NCI-H524 (cell line): ENCODE measurements at regions not wholly inside any gene's neighbourhood (a gene's known extent, or its start where the extent isn't known, plus 50 kb on each side); places are given as distances from the start of the nearest gene placed in this dataset.
A peak's percentile ranks its signal among the peaks of the same experiment; 100 is the strongest.
"Not testable (repeated sequence)": the region's sequence is repeated elsewhere in the genome, so short reads cannot be mapped to it uniquely, and the experiment has no call there.

Experiments
- DNase-seq, 2 experiments: peaks; one replicate each; lab custom pipeline; 2025; lab: John Stamatoyannopoulos, UW

DNA sequence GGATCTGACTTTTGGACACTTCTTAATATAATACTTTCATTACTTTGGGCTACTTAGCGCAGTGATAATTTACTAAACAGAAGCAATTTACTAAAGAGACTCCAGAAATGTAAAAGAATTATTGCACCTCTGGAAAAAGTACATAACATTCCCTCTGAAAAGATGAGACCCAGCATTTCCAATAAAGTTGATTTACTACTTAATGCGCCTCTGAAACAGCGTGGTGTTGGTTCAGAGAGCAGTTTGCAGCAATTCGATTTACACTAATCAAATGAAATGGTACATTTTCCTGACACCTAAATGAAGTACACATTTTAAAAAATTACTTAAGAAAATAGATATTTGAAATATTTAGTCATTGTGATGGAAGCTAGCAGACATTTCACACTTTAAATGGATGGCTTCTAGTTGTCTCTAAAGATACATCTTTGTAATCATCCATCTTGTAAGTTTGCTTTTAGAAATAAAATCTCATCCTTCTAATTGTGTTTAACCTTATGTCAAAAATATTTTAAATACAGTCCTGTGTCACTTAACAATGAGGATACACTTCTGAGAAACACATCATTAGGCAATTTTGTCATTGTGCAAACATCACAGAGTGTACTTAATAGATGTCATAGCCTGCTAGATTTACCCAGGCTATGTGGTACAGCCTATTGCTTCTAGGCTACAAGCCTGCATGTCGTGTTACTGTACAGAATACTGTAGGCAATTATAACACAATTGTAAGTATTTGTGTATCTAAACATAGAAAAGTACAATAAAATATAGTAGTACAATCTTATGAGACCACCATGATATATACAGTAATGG is 284.6 kb upstream of the UBE2E3 start:
- DNase-seq = no peak

DNA sequence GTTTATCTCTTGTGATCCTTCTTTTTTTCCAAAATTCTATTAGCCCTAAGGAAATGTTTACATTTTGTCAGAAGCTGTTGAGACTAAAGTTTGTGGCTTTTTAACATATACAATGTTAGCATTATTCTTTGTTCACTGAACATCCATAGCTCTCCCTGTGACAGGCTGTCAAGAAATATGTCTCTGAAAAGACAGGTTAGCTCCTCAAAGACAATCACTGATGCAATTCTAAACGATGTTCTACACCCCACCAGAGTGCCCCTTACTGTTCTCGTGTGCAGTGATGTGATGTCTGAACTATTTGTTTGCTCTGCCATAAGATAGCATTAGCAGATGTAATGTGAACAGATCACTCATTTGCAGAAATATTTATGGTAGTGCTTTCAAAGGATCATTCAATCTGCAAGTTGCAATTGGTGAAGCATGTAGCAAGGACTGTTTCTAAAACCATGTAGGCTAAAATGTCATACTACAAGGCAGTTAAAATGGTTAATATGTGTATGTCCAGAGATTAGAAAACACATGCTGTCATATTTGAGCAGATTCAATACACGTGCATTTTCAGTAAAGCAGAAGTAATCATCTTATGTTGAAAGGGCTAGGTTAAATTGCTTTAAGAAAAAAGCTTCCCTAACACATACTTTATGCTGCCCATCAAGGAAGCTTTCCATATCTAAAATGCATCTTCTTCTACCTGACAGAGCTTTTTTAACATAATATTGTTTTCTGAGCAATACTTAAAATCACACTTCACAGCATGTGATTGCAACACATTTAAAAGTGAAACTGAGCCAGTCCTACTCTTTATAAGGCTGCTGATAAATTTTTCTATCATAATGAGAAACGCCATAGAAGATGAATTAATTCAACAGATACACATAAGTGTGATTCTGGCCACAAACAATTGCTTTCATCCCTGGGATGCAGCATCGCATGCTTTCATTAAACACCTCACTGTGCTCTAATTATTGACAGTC is 285.7 kb upstream of the UBE2E3 start:
- DNase-seq = no peak

- no peak for DNase-seq
Measured at GRCh38 chr2:180692322-180692721, 288.1 kb upstream of the UBE2E3 start.

GRCh38 chr2:180691855-180692223 is 288.6 kb upstream of the UBE2E3 start:
- DNase-seq = not testable (repeated sequence)

DNA sequence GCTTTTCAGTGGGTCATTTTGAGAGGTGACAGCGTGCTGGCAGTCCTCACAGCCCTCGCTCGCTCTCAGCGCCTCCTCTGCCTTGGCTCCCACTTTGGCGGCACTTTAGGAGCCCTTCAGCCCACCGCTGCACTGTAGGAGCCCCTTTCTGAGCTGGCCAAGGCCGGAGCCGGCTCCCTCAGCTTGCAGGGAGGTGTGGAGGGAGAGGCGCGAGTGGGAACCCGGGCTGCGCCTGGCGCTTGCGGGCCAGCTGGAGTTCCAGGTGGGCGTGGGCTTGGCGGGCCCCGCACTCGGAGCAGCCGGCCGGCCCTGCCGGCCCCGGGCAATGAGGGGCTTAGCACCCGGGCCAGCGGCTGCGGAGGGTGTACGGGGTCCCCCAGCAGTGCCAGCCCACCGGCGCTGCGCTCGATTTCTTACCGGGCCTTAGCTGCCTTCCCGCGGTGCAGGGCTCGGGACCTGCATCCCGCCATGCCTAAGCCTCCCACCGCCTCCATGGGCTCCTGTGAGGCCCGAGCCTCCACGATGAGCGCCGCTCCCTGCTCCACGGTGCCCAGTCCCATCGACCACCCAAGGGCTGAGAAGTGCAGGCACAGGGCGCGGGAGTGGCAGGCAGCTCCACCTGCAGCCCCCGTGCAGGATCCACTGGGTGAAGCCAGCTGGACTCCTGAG is 289.1 kb upstream of the UBE2E3 start:
- not testable (repeated sequence) for DNase-seq

DNA sequence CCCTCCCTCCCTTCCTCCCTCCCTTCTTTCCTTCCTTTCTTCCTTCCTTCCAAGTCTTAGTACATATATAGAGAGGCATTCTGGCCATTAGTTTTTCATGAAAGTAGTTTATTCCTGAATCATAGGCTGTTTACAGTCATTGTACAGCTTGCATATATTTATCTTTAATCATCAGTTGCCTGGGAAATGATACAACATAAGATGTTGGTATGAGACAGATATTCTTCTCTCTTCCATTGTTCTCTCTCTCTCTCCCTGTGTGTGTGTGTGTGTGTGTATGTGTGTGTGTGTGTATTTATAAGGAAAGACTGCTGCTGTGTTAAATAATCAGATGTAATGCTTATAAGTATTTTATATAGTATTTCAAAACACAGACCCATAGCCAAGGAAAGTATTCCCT is 289.8 kb upstream of the UBE2E3 start:
- no peak for DNase-seq

DNA sequence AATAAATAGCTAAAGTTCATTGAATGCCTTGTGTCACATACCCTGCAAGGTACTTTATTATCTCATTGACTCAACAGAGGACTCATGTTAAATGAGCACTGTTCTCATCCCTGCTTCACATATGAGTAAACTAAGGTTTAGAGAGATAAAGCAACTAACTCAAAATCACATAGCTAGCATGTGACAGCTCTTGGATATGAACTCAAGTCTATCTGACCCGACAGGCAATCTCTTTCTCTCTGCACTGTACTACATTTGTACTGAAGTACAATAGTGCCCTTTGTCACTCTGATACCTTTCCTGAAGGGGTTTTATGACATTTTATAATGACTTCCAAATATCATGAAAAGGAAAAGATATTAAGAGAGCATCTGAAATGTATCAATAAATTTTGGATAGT is 297.5 kb upstream of the UBE2E3 start:
- no peak for DNase-seq

GRCh38 chr2:180679693-180680092 is 300.7 kb upstream of the UBE2E3 start:
- DNase-seq = no peak

DNA sequence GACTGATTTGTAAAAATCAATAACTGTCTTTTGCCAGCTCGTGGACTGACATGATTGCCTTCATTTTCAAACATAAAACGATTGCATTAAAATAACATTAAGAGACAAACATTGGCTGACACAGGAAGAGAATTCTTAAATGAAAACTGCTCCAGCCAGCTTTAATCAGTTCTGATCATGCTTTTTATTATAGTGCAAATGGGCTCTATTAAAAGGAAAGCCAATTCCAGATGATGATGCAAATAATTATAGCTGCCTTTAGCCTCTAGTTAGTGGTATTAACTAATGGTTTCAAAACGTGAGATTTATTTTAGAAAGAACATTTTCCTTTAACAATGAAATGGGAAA is 301.8 kb upstream of the UBE2E3 start:
- DNase-seq = no peak

GRCh38 chr2:180677930-180678624 is 302.3 kb upstream of the UBE2E3 start:
- DNase-seq = no peak

DNA sequence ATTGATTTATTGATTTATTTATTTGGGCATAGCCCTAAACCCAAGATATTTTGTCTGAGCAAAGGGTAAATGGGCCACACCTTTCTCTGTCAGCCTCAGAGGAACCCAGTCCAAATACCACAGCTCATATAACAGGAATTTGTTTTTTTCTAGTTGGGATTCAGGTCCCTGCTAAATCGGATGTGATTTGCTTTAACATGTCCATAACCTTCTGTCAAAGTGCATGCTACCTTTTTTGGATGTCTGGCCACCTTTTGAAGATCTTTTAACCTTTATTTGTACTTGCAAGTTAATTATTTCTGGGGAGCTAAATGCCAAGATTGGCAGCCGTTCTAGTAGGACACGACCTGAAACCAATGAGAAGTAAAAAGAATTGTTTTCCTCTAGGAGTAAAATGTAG is 303.2 kb upstream of the UBE2E3 start:
- DNase-seq = no peak

GRCh38 chr2:180676520-180677025 is 303.8 kb upstream of the UBE2E3 start:
- DNase-seq = no peak

DNA sequence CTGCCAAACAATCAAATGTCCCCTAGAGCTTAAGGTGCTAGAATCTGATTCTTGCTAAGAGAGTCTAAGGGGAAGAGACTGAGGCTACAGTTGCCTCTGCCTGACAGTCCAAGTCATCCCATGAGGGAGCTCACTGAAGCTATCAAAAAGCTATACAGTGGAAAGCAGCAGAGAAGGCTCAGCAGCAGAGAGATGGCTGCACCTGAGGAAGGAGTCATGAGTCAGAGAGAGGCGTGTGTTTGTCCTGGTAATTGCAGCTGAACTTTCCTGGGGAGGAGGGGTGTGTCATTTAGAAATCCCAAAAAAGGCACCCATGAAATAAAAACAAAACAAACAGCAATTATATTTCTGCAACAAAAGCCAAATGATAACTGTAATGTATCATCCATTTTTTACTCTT is 305.2 kb upstream of the UBE2E3 start:
- DNase-seq = no peak

DNA sequence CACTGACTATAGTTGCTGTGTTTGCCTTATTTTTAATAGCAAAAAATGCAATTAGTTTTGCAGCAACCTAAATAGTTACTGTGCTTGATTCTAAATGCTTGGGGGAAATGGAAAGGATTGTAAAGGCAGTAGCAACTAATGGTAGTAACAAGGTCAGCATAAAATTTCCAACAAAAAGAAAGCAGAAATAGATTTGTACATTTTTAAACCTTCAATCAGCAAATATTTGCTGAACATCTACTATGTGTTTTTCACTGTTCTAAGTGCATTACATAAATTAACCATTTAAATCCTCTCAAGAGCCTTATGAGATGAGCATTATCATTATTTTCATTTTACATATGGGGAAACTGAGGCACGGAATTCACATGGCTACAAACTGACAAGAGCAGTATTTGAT is 308.0 kb upstream of the UBE2E3 start:
- no peak for DNase-seq

DNA sequence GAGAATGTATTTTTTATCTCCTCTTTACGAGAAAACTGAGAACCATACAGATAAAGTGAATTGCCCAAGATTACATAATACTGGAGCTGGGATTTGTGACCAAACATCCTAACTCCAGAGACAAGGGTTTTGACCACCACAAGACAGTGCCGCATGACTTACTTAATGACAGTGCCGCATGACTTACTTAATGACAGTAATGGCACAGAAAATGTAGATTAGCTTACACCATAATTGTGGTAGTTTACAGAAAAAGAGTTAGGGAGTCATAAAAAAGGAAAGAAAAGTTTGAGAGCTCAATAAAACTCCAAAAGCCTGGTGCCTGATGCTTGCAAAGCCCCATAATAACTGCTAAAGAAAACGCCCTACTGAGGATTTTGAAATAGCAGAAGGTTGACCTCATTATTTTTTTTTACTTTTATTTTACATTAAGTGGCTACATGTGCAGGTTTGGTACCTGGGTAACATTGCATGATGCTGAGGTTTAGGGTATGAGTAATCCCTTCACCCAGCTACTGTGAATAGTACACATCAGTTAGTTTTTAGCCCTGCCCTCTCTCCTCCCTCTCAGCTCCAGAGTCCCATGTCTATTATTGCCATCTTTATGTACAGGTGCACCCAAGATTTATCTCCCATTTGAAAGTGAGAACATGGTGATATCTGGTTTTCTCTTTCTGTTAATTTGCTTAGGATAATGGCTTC is 310.0 kb upstream of the UBE2E3 start:
- no peak for DNase-seq

GRCh38 chr2:180669016-180669415 is 311.4 kb upstream of the UBE2E3 start:
- peak in 1 of 2 experiments; percentile 3 for DNase-seq

DNA sequence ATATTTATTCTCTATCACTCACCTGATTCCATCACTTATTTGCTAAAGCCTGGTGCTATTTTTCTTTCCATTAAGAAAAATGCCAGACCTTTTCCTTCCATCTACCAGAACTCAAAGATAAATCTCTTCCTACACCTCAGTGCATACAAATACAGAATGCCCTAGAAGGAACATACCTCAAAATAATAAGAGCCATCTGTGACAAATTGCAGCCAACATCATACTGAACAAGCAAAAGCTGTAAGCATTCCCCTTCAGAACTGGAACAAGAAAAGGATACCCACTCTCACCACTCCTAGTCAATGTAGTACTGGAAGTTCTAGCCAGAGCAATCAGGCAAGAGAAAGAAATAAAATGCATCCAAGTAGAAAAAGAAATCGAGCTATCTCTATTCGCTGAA is 315.9 kb upstream of the UBE2E3 start:
- DNase-seq = no peak

GRCh38 chr2:180662941-180663471 is 317.4 kb upstream of the UBE2E3 start:
- no peak for DNase-seq

GRCh38 chr2:180662521-180662920 is 317.9 kb upstream of the UBE2E3 start:
- no peak for DNase-seq

GRCh38 chr2:180661686-180662030 is 318.7 kb upstream of the UBE2E3 start:
- DNase-seq = no peak
